Cardiac fibroblast (primary cell): ENCODE measurements at regions not wholly inside any gene's neighbourhood (a gene's known extent, or its start where the extent isn't known, plus 50 kb on each side); places are given as distances from the start of the nearest gene placed in this dataset.

Experiments used
- DNase-seq, 2 donors: peaks; one replicate each; pipeline versions ENCODE4 v3.0.0 to v3.0.0-alpha.2; 2010; ENCODE audit warnings: low read depth in 2 of 2
- H3K4me3 ChIP-seq, 2 donors: replicated peaks in 1 of 2; 1 replicate in 1 of 2; 2 replicates in 1 of 2; pipeline ENCODE4 v1.5.1; 2011; ENCODE audit warnings: low read depth in 2 of 2, low read length in 2 of 2, mild to moderate bottlenecking in 2 of 2, moderate library complexity in 1 of 2
- CTCF ChIP-seq: IDR thresholded peaks from one replicate; pipeline ENCODE4 v1.5.1; 2011; ENCODE audit warnings: low read depth, mild to moderate bottlenecking, low read length, inconsistent platforms

- no peak for DNase-seq
- no peak overlapping the region for H3K4me3 ChIP-seq
- TF ChIP-seq CTCF = no peak
Measured at GRCh38 chr5:167355346-167355745, 936.1 kb upstream of the WWC1 start.

- DNase-seq = no peak
- no peak for TF ChIP-seq CTCF
Measured at GRCh38 chr5:167356374-167356773, 935.1 kb upstream of the WWC1 start.

GRCh38 chr5:167358868-167359492 lies 932.5 kb upstream of the WWC1 start:
- H3K4me3 ChIP-seq = no peak overlapping the region
- no peak for DNase-seq
- TF ChIP-seq CTCF = no peak

More at GRCh38 chr5:167356374-167356773, 935.1 kb upstream of the WWC1 start:
- no peak overlapping the region for H3K4me3 ChIP-seq

GRCh38 chr5:167361795-167362194 lies 929.6 kb upstream of the WWC1 start:
- DNase-seq = no peak
- TF ChIP-seq CTCF = no peak
- H3K4me3 ChIP-seq = no peak overlapping the region

GRCh38 chr5:167363065-167363464 lies 928.4 kb upstream of the WWC1 start:
- DNase-seq = no peak
- no peak for TF ChIP-seq CTCF
- no peak overlapping the region for H3K4me3 ChIP-seq

- DNase-seq = no peak
- no peak for TF ChIP-seq CTCF
- H3K4me3 ChIP-seq = no peak overlapping the region
Measured at GRCh38 chr5:167375125-167375524, 916.3 kb upstream of the WWC1 start.
